ENCODE measurements at regions not wholly inside any gene's neighbourhood (a gene's known extent, or its start where the extent isn't known, plus 50 kb on each side); places are given as distances from the start of the nearest gene placed in this dataset.

DNA sequence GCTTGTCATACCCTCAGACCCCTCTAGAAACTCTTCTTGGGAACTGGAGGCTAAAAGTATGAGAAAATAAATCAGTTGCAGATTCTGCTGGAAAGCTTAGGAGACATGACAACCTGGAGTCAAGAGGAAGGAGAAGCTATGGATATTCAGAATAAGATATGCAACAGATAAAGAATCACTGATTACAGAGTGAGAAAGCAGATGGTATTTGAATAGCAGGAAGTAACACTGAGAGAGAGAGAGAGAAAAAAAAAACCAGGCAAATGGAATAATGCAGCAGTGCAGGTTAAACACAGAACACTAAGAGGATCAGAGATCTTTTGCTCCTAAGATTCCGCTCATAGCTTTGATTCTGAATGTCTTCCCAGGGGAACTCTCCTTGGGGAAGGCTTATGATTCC, 1284.1 kb upstream of the NXPH2 start:
- TF ChIP-seq POLR2A (IDR thresholded peaks at IDR 0.05; ENCODE audit: low read depth, low read length) = no peak
- TF ChIP-seq PAX5 (IDR thresholded peaks at IDR 0.05; ENCODE audit: insufficient read depth, low read length, severe bottlenecking) = no peak
- no peak for TF ChIP-seq POLR2AphosphoS5 (IDR thresholded peaks at IDR 0.05; ENCODE audit: low read depth, low read length)

All from GM12891 (cell line).